Forelimb muscle (tissue), 1 donor: ENCODE measurements at regions not wholly inside any gene's neighbourhood (a gene's known extent, or its start where the extent isn't known, plus 50 kb on each side); places are given as distances from the start of the nearest gene placed in this dataset.
"Not testable (repeated sequence)": the region's sequence is repeated elsewhere in the genome, so short reads cannot be mapped to it uniquely, and the experiment has no call there.

Source experiments
- DNase-seq: peaks from one replicate; pipeline ENCODE4 v3.0.0-alpha.2; 2013; ENCODE audit warnings: low read depth

- no peak for DNase-seq
These were observed 86.2 kb upstream of the FRMPD4 start for GRCh38 chrX:12052109-12052508.

DNA sequence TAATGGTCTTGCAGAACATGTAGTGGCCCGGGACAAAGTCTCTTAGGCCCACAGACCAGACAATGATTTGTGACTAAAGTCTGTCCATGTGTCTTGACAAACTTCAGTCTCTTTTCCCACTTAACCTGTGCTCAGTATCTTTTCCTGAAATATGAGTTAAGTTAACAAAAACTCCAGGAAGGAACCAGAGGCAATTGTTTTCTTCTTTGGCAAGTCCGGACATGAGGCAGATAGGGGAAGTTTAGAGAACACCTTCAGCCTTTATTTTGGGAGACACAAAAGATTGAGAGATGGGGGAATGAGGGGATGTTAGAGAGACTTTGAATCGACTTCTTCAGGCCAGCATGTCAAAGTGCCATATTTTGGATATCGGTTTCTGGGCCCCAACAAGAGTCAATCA is 80.2 kb upstream of the FRMPD4 start:
- DNase-seq: no peak

GRCh38 chrX:12060489-12061260 is 77.6 kb upstream of the FRMPD4 start:
- DNase-seq: no peak

- DNase-seq: no peak
These were observed 73.0 kb upstream of the FRMPD4 start for GRCh38 chrX:12065251-12065650.

DNA sequence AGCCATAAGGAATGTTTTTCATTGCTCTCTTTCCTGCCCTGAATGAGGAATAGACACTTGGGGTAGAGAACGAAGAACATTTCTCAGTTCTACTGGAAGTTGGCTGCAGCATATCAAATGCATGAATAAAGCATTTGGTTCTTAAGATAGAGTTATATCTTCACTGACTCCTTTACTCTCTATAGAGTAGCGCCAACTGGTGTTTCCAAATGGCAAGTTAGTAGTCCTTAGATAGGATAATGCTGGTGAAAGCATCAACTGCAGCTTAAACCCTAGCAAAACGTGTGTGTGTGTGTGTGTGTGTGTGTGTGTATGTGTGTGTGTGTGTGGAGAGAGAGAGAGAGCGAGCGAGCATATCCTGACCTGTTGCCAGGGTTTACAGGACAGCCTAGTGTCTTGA is 62.2 kb upstream of the FRMPD4 start:
- no peak for DNase-seq

DNA sequence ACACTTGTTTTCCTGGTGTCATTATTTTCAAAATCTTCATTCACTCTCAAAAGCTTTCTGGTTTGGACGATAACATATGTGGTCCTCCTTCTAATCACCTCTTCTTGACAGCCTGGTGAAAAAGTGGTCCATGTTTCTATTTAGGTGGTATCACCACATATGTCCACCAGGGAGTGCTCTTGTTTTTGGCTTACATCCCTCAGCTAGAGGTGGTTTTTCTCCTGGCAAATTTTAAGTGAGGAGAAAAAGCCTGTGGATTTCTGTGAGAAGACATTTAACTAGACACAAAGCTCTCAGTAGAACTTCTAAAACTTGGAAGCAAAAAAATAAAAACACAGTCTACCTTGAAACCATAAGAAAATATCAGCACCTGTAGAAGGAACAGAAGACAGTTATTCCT is 58.0 kb upstream of the FRMPD4 start:
- no peak for DNase-seq

DNA sequence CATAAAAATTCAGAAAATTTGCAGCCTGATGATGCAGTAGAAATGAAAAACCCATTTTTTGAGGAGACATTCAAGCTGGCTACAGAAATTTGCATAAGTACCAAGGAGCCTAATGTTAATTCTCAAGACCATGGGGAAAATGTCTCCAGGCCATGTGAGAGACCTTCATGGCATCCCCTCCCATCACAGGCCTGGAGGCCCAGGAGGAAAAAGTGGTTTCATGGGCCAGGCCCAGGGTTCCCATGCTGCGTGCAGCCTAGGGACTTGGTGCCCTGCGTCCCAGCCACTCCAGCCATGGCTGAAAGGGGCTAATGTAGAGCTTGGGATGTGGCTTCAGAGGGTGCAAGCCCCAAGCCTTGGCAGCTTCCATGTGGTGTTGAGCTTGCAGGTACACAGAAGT is 55.3 kb upstream of the FRMPD4 start:
- DNase-seq: not testable (repeated sequence)
